Ishikawa (cell line): ENCODE measurements at regions not wholly inside any gene's neighbourhood (a gene's known extent, or its start where the extent isn't known, plus 50 kb on each side); places are given as distances from the start of the nearest gene placed in this dataset.

Source experiments
- FOXM1 ChIP-seq: IDR thresholded peaks from 2 replicates; pipeline ENCODE4 v1.6.1; 2012; ENCODE audit warnings: low read depth, borderline replicate concordance
- NFIC ChIP-seq: IDR thresholded peaks from 2 replicates; pipeline ENCODE4 v1.6.1; 2012
- RAD21 ChIP-seq: IDR thresholded peaks from 2 replicates; pipeline ENCODE4 v1.6.1; 2012; ENCODE audit warnings: low read depth
- TAF1 ChIP-seq: IDR thresholded peaks from 2 replicates; pipeline ENCODE4 v1.6.1; 2012; ENCODE audit warnings: low read depth, mild to moderate bottlenecking
- ZBTB7A ChIP-seq: IDR thresholded peaks from 2 replicates; pipeline ENCODE4 v1.6.1; 2012; ENCODE audit warnings: low read depth

GRCh38 chr21:32056791-32057190, 184.0 kb downstream of the HUNK start:
- no peak for TF ChIP-seq TAF1
- TF ChIP-seq RAD21: no peak
- no peak for TF ChIP-seq FOXM1

- TF ChIP-seq ZBTB7A (no peak), NFIC (no peak), FOXM1 (no peak)
Observed at GRCh38 chr21:32055305-32055704, 182.5 kb downstream of the HUNK start.
